ENCODE measurements at regions not wholly inside any gene's neighbourhood (a gene's known extent, or its start where the extent isn't known, plus 50 kb on each side); places are given as distances from the start of the nearest gene placed in this dataset.

DNA sequence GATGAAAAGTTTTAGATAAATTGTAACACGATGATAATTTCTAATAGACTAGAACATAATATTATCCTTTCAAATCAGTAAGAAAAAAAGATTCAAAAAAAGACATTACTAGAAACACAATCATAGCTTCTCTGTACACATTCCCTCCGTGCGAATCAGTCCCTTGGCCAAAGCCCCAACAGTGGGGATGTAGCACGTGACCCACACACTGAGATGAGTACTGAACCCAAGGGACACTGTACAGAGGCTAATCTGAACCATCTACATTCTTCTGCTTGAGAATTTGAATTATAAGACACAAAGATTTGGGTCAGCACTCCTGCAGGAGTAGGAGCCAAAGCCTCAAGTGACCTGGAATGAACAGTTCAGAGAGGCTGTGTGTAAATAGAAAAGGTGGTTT is 353.7 kb downstream of the INSC start:
- TF ChIP-seq EZH2 (IDR thresholded peaks at IDR 0.05; ENCODE audit: borderline replicate concordance) = no peak
- TF ChIP-seq, protein P1, sequence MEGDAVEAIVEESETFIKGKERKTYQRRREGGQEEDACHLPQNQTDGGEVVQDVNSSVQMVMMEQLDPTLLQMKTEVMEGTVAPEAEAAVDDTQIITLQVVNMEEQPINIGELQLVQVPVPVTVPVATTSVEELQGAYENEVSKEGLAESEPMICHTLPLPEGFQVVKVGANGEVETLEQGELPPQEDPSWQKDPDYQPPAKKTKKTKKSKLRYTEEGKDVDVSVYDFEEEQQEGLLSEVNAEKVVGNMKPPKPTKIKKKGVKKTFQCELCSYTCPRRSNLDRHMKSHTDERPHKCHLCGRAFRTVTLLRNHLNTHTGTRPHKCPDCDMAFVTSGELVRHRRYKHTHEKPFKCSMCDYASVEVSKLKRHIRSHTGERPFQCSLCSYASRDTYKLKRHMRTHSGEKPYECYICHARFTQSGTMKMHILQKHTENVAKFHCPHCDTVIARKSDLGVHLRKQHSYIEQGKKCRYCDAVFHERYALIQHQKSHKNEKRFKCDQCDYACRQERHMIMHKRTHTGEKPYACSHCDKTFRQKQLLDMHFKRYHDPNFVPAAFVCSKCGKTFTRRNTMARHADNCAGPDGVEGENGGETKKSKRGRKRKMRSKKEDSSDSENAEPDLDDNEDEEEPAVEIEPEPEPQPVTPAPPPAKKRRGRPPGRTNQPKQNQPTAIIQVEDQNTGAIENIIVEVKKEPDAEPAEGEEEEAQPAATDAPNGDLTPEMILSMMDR (IDR thresholded peaks at IDR 0.05; ENCODE audit: poor library complexity) = no peak
